Fibroblast of skin of back (primary cell): ENCODE measurements at regions not wholly inside any gene's neighbourhood (a gene's known extent, or its start where the extent isn't known, plus 50 kb on each side); places are given as distances from the start of the nearest gene placed in this dataset.

Experiments used
- DNase-seq: peaks from one replicate; pipeline ENCODE4 v3.0.0-alpha.2; 2013

DNA sequence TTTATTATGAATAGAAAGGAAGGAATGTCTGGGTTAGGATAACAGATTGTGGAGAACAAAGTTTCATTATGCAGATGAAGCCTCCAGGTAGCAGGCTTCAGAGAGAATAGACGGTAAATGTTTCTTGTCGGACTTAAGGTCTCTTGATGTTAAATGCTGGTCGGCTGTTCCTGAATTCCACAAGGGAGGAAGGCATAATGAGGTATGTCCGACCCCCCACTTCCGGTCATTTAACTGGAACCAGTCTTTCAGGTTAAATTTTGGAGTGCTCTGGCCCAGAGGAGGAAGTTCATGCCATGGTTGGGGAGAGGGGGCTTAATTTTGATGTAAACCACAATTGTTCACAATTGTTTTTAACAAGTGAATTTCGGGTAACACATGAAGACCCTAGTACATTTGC, 158.1 kb upstream of the VCX3A start:
- DNase-seq, result no peak

DNA sequence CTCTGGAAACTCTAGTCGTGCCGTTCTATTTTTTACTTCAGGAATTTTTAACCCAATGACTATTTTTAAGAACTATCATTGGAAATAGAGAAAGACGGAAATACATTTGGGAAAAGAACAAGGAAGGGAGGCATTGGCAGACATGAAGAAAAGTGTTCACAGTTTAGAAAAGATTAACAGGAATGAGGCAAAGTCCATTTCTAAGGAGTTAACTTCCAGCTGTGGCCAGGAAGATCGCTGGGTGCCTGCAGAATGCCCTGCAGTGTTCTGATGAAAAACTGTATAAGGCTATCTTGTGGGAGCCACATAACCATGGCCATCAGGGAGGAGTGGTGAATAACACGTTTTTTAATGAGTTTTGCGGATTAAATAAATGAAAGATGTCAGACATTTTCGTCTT, 150.6 kb upstream of the VCX3A start:
- DNase-seq, result no peak

DNA sequence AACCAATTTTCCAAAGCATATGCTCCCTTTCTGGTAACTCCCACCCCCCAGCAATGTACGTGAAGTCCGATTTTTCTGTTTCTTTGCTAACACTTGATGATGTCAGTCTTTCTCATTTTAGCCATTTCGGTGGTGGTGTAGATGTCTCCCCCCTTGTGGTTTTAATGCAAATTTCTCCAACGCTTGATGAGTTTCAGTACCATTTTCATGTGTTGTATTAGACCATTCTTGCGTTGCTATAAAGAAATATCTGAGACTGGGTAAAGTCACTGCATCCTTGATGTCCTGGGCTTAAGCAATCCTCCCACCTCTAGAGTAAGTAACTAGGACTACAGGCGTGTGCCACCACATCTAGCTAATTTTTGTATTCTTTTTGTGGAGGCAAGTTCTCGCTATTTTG, 148.4 kb upstream of the VCX3A start:
- no peak for DNase-seq

DNA sequence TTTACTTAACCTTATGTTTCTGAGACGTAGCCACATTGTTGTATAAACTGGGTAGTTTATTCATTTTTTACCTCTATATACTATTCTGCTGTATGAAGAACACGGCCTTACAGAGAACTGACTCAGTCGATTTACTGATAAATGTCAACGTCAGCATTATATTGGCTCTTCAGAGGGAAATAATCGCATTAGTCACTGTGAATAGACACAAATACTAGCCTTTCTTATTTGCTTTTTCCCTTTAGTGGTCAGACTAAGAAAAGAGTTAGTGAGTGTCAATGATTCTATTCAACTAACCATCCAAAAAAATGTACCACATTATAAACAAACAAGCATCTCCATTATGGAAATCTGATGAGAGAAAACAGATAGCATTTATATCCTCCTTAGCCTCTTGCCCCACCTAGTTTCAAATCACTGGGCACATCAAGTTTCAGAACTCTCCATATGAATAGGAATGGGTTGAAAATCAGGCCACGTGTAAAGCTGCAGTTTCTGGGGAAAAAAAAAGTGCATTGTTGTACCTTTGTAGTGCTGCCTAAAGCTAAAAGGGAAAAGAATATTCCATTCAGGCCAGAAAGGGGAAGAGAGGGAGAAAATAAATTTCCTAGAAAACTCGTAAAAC, 146.7 kb upstream of the VCX3A start:
- no peak for DNase-seq

DNA sequence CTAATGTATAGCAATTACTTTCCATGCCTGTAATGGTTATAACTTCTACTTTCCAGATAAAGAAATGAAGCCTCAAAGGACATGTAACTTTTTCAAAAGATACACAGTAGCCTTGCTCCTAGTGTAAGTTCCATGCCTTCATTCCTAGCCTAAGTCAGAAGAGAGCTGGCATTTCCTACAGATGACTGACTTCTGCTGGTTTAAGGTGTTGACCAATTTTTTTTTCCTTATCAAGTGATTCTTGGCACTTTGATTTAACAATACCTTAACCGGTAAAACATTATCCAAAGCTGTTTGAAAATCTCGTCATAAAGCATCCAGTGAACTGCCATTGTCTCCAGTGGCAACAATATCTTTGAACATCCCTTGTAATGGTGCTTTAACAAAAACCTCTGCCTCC, 145.1 kb upstream of the VCX3A start:
- no peak for DNase-seq

DNA sequence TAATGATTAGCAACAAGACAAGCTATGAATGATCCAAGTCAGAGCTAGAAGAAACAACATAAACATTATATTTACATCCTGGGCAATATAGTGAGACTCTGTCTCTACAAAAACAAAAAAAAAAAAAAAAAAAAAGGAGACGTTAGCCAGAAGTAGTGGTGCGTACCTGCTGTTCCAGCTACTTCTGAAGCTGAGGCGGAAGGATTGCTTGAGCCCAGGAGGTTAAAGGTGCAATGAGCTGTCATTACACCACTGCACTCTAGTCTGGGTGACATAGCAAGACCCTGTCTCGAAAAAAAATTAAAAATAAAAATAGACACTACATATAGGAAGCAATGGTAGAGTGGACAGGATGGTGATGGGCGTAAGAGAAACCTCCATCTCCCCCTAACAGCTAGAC, 144.6 kb upstream of the VCX3A start:
- DNase-seq, result no peak

DNA sequence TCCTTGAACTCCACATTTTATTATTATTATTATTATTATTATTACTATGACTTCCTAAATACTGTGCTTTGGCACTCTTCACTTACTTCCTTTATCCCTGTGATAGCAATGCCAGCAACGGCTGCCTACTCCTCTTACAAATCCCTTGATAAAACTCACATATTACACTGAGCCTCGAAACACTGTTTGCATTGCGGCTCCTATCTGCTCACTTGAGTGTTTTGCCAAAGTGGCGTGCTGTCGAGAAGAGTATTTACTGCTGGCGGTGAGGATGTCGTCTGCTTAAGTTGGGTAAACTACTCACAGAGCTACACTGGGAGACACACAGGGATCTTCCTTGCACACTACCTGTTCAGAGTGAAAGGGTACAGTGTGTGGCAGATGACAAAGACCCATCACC, 143.4 kb upstream of the VCX3A start:
- DNase-seq, result no peak

DNA sequence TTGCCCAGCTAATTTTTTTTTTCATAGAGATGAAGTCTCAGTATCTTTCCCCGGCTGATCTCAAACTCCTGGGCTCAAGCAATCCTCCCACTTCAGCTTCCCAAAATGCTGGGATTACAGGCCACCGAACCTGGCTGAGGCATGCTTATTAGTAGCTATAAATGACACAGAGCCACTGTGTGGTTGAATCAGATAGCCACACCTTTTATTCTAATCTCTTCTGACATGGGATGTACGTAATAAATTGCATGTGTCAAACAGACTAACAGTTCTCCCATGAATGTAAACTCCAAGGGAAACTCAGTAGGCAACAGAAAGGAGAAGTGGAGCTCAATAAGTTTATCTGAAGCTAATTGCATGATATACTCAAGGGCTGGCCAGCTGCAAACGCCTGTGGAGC, 139.8 kb upstream of the VCX3A start:
- no peak for DNase-seq

DNA sequence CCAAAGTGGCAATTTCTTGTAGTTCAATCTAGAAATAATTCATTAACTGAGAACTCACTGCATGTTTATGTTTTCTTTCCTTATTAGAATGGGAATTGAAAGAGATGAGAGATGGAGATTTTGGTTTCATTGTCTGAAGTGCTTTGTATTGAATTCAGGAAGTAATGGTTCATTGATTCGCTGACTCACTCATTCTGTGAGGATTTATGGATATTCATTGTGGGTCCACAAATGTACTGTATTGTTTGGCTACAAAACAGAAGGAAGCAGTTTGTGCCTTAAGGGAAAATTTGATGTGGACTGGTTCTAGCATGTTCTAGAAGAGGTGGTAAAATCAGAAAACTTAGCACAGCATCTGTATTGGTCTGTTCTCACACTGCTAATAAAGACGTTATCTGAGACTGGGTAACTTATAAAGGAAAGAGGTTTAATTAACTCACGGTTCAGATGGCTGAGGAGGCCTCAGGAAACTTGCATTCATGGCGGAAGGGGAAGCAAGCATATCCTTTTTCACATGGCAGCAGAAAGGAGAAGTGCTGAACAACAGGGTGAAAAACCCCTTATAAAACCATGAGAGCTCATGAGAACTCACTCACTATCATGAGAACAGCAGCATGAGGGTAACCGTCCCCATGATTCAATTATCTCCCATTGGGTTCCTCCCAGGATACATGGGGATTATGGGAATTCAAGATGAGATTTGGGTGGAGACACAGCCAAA, 132.3 kb upstream of the VCX3A start:
- no peak for DNase-seq

DNA sequence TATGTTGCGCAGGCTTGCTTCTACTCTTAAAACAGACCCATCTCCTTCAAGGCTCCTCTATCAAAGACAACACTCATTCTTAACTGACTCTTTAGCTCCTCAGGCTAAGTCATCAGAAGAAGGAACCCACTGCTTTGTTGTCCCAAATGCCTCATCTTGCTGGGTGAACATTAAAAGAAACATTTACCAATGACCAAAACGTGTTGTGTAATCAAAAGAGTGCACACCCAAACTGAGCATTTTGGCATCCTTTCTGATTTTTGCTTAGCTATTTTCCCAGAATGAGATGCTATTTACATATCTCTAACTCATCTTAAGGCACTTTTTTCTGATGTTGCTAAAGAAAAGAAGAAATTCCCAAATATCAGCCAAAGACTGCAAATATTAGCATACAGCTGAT, 131.7 kb upstream of the VCX3A start:
- DNase-seq, result no peak

DNA sequence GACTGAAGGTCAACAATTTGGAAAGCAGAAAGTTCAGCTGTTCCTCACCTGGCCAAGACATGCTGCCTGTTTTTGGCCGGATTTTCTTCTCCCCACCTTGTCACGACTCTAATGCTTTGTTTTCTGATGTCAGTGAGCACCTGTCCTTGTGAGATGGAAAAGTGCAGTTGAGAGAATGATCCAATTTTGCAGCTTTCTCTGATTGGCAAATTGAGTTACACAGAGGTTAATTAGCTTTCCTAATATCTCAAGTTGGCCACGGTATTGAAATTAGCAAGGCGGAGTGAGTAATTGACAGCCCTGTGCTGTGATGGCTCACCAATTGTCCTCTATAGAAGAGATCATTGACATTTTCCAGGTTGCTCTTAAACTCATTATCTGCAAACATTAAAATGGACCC, 126.8 kb upstream of the VCX3A start:
- no peak for DNase-seq

DNA sequence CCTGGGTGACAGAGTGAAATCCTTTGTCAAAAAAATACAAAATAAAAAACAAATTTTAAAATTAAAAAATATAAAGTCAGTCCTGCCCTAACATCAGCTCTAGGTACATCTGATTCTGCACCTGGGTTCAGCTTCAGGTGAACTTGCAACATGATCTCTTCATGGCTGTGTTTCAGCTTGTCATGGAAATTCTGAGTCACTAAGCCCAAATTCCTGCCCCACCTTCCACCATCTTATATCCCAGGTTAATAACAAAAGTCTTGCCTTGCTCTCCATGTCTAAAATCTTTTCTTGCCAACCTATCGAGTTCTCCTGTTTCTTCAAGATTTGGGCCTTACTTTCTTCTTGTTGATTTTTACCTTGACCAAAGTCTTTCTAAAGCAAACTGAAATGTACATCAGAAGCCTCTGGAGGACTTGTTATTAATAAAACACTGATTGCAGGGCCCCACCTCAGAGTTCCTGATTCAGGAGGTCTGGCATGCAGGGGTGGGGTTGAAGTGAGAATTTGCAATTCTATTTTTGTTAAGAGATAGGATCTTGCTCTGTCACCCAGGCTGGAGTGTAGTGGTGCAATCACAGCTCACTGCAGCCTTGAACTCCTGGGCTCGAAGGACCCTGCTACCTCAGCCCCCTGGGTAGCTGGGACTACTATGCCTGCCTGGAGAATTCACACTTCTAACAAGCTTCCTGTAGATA, 125.8 kb upstream of the VCX3A start:
- DNase-seq, result no peak

DNA sequence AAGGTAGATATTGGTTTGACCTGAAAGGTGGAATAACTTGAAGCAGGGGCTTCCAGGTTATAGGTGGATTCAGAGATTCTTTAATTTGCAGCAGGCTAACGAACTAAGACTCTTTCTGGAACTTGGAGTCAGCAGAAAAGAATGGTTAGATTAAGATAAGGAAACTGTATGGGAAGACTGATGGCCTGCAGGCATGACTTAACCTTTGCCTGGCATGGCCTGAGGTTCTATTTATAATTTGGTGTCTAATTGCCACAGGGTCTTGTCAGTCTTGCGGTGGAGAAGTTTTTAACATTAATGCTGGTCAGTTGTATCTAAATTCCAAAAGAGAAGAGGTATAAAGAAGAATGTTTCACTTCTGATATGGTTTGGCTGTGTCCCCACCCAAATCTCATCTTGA, 110.3 kb upstream of the VCX3A start:
- DNase-seq, result no peak

DNA sequence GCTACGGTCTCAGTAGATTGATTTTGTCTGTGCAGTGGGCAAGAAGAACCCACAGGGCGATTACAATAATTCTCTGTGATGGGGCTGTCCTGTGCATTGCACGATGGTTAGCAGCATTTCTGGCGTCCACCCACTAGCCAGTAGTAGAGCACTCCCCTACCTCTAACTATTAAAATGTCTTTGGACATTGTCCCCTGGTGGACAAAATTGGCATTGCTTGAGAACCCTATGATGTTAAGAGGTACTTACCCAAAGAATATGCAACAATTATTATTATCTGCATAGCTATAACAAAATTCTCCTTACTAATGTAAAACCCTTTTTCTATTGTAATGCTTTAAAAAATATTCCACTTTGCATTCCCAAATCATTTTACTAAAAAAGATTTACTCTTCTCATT, 109.5 kb upstream of the VCX3A start:
- DNase-seq, result no peak

DNA sequence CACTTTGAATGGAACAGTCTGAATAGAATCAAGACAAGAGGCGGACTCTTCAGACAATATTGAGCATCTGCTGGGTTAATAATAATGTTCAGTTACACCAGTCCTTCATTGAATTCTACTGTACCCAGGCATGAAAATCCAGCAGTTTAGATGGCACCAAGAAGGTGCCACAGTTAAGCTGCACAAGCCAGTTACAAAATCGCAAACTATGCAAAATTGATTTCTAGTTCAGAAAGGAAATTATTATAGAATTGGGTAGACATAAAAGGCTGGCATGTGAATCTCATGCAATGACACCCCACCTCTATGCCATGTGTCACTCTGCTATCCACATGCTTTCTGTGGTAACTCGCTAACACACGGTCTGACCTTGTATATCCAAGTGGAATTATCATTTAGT, 105.8 kb upstream of the VCX3A start:
- DNase-seq, result no peak

DNA sequence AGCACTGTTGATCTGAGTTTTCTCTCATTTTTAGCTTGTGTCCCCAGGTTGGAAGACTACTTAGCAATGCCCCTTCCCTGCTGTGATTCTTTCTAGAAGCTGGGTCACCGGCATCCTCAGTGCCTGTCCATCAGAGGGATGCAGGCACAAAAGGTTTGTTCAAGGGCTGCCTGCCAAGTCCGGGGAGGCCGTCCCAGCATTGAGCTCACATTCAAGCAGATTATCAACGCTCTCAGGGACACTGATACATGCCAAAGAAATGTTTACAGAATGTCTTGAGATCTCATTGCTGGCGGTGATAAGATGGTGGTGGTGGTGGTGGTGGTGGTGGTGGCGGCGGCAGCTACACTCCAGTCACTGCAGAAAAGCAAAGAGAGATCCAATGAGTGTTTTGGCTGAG, 79.6 kb upstream of the VCX3A start:
- DNase-seq, result no peak

DNA sequence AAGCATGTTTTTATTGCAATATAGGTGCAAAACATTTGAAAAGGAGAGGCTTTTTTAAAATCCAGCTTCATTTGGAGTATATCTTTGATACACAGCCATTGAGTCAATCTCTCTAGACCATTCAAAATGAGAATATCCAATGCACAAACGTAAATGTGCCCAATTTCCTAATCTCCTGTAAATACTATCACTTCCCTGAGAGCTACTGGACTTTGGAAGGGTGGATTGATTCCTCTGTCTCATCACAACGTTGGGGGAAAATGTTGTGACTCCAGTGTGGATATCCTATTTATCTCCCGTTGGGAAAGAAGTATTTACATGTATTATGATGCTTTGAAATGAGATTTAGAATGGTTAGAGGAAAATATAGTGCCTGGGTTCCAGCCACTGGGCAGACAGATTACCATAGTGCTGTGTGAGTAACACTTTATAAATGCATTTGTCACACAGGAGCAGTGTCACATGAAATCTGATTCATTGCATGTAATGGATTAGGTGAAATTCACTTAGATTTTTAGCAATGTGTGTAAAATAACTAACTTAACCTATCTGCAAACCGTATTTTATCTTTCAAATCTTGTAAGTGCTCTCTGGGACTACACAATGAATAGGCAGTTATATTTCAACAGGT, 64.4 kb upstream of the VCX3A start:
- DNase-seq, result no peak
